ENCODE measurements at regions not wholly inside any gene's neighbourhood (a gene's known extent, or its start where the extent isn't known, plus 50 kb on each side); places are given as distances from the start of the nearest gene placed in this dataset.

DNA sequence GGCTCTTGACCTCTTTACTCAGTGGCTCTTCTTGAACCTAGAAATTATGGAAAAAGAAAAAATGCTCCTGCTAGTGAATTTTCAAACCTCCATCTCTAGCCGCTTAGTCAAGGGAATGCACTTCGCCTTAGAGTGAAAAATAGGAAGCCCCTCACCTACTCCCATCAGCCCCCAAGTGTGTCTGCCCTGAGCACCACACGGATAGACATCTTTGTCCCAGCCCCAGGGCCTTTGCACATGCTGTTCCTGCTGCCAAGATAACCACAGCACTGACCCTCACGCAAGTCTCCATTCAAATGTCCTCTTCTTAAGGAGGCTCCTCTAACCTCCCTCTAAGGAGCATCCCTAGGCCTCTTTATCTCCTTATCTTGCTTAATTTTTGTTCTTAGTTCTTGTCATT is 59.6 kb downstream of the FBXO2 start (continued):
- TF ChIP-seq KLF12 (CRISPR knock-in tag; IDR thresholded peaks at IDR 0.05; ENCODE audit: borderline replicate concordance) = no peak
- TF ChIP-seq CENPT (CRISPR knock-in tag; IDR thresholded peaks at IDR 0.05; ENCODE audit: low read depth) = no peak
- TF ChIP-seq KDM3A (CRISPR knock-in tag; IDR thresholded peaks at IDR 0.05; ENCODE audit: low read depth) = no peak
- TF ChIP-seq BRD4 (CRISPR knock-in tag; IDR thresholded peaks at IDR 0.05) = no peak
- TF ChIP-seq, protein P1, sequence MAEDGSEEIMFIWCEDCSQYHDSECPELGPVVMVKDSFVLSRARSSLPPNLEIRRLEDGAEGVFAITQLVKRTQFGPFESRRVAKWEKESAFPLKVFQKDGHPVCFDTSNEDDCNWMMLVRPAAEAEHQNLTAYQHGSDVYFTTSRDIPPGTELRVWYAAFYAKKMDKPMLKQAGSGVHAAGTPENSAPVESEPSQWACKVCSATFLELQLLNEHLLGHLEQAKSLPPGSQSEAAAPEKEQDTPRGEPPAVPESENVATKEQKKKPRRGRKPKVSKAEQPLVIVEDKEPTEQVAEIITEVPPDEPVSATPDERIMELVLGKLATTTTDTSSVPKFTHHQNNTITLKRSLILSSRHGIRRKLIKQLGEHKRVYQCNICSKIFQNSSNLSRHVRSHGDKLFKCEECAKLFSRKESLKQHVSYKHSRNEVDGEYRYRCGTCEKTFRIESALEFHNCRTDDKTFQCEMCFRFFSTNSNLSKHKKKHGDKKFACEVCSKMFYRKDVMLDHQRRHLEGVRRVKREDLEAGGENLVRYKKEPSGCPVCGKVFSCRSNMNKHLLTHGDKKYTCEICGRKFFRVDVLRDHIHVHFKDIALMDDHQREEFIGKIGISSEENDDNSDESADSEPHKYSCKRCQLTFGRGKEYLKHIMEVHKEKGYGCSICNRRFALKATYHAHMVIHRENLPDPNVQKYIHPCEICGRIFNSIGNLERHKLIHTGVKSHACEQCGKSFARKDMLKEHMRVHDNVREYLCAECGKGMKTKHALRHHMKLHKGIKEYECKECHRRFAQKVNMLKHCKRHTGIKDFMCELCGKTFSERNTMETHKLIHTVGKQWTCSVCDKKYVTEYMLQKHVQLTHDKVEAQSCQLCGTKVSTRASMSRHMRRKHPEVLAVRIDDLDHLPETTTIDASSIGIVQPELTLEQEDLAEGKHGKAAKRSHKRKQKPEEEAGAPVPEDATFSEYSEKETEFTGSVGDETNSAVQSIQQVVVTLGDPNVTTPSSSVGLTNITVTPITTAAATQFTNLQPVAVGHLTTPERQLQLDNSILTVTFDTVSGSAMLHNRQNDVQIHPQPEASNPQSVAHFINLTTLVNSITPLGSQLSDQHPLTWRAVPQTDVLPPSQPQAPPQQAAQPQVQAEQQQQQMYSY (CRISPR knock-in tag; IDR thresholded peaks at IDR 0.05) = no peak
- TF ChIP-seq HNF4G (IDR thresholded peaks at IDR 0.05; ENCODE audit: borderline replicate concordance, low read depth, low read length) = no peak
- TF ChIP-seq HNF4G (CRISPR knock-in tag; IDR thresholded peaks at IDR 0.05; ENCODE audit: borderline replicate concordance, low read depth) = no peak
- no peak for TF ChIP-seq ZNF709 (CRISPR knock-in tag; IDR thresholded peaks at IDR 0.05)

DNA sequence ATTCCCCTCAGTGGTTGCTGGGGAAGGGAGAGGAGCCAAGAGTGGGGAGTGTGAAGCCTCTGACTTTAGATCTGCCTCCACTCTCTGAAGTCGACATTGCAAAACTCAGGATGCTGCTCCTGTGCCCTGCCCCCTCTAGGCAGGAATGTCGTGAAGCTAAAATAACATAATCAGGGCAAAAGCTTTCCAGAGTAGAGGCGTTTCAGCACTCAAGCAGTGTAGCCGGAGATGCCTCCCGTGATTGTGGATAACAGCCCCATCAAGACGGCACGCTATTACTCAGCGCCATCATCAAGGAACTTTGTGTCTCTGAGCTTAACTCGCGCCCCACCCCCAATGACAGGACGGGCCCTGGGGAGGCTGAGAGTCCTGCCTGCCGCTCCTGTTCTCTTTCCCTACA is 60.0 kb downstream of the FBXO2 start:
- 6% methylated on average over 5 of the region's 12 CpGs for WGBS (ENCODE audit: low lambda C conversion rate)
- in situ Hi-C loops (cut with HindIII; ENCODE audit: extremely low pct_ligation_motif_present, low pct_unique_long_range_greater_than_20kb) (no loop called here), intact Hi-C loops (cut with micrococcal nuclease; ENCODE audit: unreplicated experiment) (no loop called here)
- no TSS peak for BruUV-seq (replicated peaks)
- no peak overlapping the region for H3K9ac ChIP-seq (ENCODE audit: insufficient read depth, low read depth, low read length)
- no peaks in the 10 kb centered on the region for H3K9me3 ChIP-seq (ENCODE audit: low read length)
- H4K20me1 ChIP-seq (ENCODE audit: insufficient read depth, low read length) = no peaks in the 10 kb centered on the region
- peaks cover 3 to 31% of the 10 kb centered on the region in 2 experiments; a peak in 4 of 5 replicates for H3K27me3 ChIP-seq (ENCODE audit: control insufficient read depth in 1 of 2, insufficient read depth in 2 of 2, low read length in 2 of 2)
- no peak overlapping the region for H3K4me2 ChIP-seq (ENCODE audit: low read depth, low read length)
- H2AFZ ChIP-seq (ENCODE audit: low read length) = no peak overlapping the region
- ATAC-seq = peak; percentile 85
- POLR2A ChIA-PET = no interaction called here
- peak; percentile 50 for FAIRE-seq
- DNase-seq (ENCODE audit: low spot score) = peak; percentile 22
- CTCF ChIA-PET (ENCODE audit: low intra/inter-chr PET ratio, low total read pairs) = no interaction called here
- H3K36me3 ChIP-seq (replicated peaks in 1 of 2; ENCODE audit: control insufficient read depth in 1 of 2, insufficient read depth in 2 of 2, low read length in 2 of 2) = no peaks in the 10 kb centered on the region
- H3K79me2 ChIP-seq (ENCODE audit: insufficient read depth, low read length) = no peaks in the 10 kb centered on the region
- H3K4me1 ChIP-seq (ENCODE audit: insufficient read depth, low read length) = no peaks in the 10 kb centered on the region
- no peak overlapping the region for H3K27ac ChIP-seq (ENCODE audit: extremely low read length, insufficient read depth, low read length)
- H3K4me3 ChIP-seq (replicated peaks in 1 of 3; ENCODE audit: insufficient read depth in 1 of 3, low read depth in 2 of 3, low read length in 3 of 3) = no peak overlapping the region
- no peak for TF ChIP-seq ZBTB3 (CRISPR knock-in tag; IDR thresholded peaks at IDR 0.05; ENCODE audit: borderline replicate concordance, low read depth)
- peak; percentile 13 for TF ChIP-seq XRCC5 (optimal IDR thresholded peaks at IDR 0.05; ENCODE audit: low read length)
- no peak for TF ChIP-seq TFAP4 (IDR thresholded peaks at IDR 0.05; ENCODE audit: borderline replicate concordance, low read depth)
- no peak for TF ChIP-seq ZNF232 (CRISPR knock-in tag; IDR thresholded peaks at IDR 0.05; ENCODE audit: borderline replicate concordance)
- TF ChIP-seq MIER2 (CRISPR knock-in tag; IDR thresholded peaks at IDR 0.05) = no peak
- TF ChIP-seq, protein P2, sequence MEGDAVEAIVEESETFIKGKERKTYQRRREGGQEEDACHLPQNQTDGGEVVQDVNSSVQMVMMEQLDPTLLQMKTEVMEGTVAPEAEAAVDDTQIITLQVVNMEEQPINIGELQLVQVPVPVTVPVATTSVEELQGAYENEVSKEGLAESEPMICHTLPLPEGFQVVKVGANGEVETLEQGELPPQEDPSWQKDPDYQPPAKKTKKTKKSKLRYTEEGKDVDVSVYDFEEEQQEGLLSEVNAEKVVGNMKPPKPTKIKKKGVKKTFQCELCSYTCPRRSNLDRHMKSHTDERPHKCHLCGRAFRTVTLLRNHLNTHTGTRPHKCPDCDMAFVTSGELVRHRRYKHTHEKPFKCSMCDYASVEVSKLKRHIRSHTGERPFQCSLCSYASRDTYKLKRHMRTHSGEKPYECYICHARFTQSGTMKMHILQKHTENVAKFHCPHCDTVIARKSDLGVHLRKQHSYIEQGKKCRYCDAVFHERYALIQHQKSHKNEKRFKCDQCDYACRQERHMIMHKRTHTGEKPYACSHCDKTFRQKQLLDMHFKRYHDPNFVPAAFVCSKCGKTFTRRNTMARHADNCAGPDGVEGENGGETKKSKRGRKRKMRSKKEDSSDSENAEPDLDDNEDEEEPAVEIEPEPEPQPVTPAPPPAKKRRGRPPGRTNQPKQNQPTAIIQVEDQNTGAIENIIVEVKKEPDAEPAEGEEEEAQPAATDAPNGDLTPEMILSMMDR (CRISPR knock-in tag; IDR thresholded peaks at IDR 0.05) = peak; percentile 51
- TF ChIP-seq IRF2 (CRISPR knock-in tag; IDR thresholded peaks at IDR 0.05) = no peak
- peak; percentile 99 for TF ChIP-seq TEAD3 (CRISPR knock-in tag; optimal IDR thresholded peaks at IDR 0.05; ENCODE audit: borderline replicate concordance)
- TF ChIP-seq STAG1 (CRISPR knock-in tag; IDR thresholded peaks at IDR 0.05) = peak; percentile 24; the same call in 1 of the 2 replicates
- TF ChIP-seq ZNF430 (CRISPR knock-in tag; IDR thresholded peaks at IDR 0.05) = no peak
- TF ChIP-seq PRPF4 (IDR thresholded peaks at IDR 0.05; ENCODE audit: low read depth, low read length, poor library complexity, severe bottlenecking) = no peak
- no peak for TF ChIP-seq POLR2AphosphoS5 (IDR thresholded peaks at IDR 0.05; ENCODE audit: low read depth, low read length)
- TF ChIP-seq POLR2A (IDR thresholded peaks at IDR 0.05; ENCODE audit: insufficient read depth in 1 of 2, low read depth in 2 of 2, low read length in 2 of 2) = no peak

All from HepG2 (cell line).